GM23248 (cell line): ENCODE measurements at regions not wholly inside any gene's neighbourhood (a gene's known extent, or its start where the extent isn't known, plus 50 kb on each side); places are given as distances from the start of the nearest gene placed in this dataset.

Experiments used
- EZH2 ChIP-seq: fragments of 200-600 bp; sonication (generic); IDR thresholded peaks from 2 replicates; pipeline ENCODE4 v1.6.1; 2018; ENCODE audit warnings: antibody characterized with exemption, mild to moderate bottlenecking; ENCODE audit not compliant: insufficient read depth, poor library complexity, severe bottlenecking
- EZH2phosphoT487 ChIP-seq: fragments of 200-600 bp; sonication (generic); IDR thresholded peaks from 2 replicates; pipeline ENCODE4 v1.6.1; 2018; ENCODE audit warnings: antibody characterized with exemption, moderate library complexity, mild to moderate bottlenecking, low read depth; ENCODE audit not compliant: insufficient read depth

DNA sequence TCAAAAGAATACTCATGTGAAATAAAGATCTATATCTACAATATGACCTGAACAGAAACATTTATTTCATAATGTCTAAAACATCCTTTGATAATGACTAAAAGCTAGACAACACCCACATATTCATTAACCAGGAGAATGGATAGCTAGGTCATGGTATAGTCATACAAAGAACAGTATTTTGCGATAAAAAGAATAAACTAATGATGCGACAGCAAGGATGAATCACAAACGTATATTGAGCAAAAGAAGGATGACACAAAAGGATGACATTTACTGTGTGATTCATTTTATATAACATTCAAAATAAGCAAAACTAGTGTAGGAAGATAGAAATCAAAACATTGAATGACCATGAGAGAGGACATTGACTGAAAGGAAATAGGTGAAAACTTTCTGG, 1233.1 kb downstream of the OTOL1 start:
- TF ChIP-seq EZH2 (no peak), EZH2phosphoT487 (no peak)
